ENCODE measurements at regions not wholly inside any gene's neighbourhood (a gene's known extent, or its start where the extent isn't known, plus 50 kb on each side); places are given as distances from the start of the nearest gene placed in this dataset.

- TF ChIP-seq CTCF (IDR thresholded peaks at IDR 0.05 in 4 of 5, conservative IDR thresholded peaks at IDR 0.05 in 1 of 5) = no peak
- no peak for TF ChIP-seq POLR2A (IDR thresholded peaks at IDR 0.05)
Observed at GRCh38 chr9:83130541-83130940, 67.6 kb upstream of the RASEF start.

All from gastrocnemius medialis (tissue), 4 donors.